WTC11 (cell line): ENCODE measurements at regions not wholly inside any gene's neighbourhood (a gene's known extent, or its start where the extent isn't known, plus 50 kb on each side); places are given as distances from the start of the nearest gene placed in this dataset.

Experiments
- ATAC-seq: fragments of 200-7000 bp; cut with Tn5 transposase; 2 replicates; pipeline ENCODE4 v1.10.0; 2021; ENCODE audit warnings: mild to moderate bottlenecking, moderate library complexity
- CTCF ChIA-PET: fragments of 300-600 bp; sonication (Branson Sonifier 250); formaldehyde crosslinking; loops from one replicate; lab custom pipeline; 2021; ENCODE audit warnings: antibody characterized with exemption; lab: Charles Lee
- POLR2A ChIA-PET: fragments of 350-600 bp; sonication (Branson Sonifier 250); formaldehyde crosslinking; loops from one replicate; lab custom pipeline; 2021; ENCODE audit warnings: antibody characterized with exemption; lab: Charles Lee
- DNase-seq: peaks from one replicate; pipeline ENCODE4 v3.0.0; 2021; ENCODE audit warnings: low spot score
- H3K27ac Mint-ChIP-seq: 2 replicates; pipeline ENCODE4 v1.8.0; 2021; ENCODE audit warnings: mixed read lengths
- H3K27me3 Mint-ChIP-seq: 2 replicates; pipeline ENCODE4 v1.8.0; 2021; ENCODE audit warnings: low read depth, mild to moderate bottlenecking, moderate library complexity, mixed read lengths
- H3K36me3 Mint-ChIP-seq: 2 replicates; pipeline ENCODE4 v1.8.0; 2021; ENCODE audit warnings: mixed read lengths
- H3K4me1 Mint-ChIP-seq: 2 replicates; pipeline ENCODE4 v1.8.0; 2022; ENCODE audit warnings: mixed read lengths
- H3K4me3 Mint-ChIP-seq: 2 replicates; pipeline ENCODE4 v1.8.0; 2021; ENCODE audit warnings: mild to moderate bottlenecking, moderate library complexity, mixed read lengths
- H3K9me3 Mint-ChIP-seq: 2 replicates; pipeline ENCODE4 v1.8.0; 2021; ENCODE audit warnings: mixed read lengths
- AR ChIP-seq: fragments of 250-450 bp; sonication (Bioruptor Pico); IDR thresholded peaks from 2 replicates; pipeline ENCODE4 v1.9.0; 2021; ENCODE audit warnings: mild to moderate bottlenecking
- ATF1 ChIP-seq: sonication (generic); formaldehyde crosslinking; IDR thresholded peaks from 2 replicates; pipeline ENCODE4 v1.8.1; 2023; ENCODE audit warnings: mild to moderate bottlenecking, moderate library complexity, missing genetic modification reagents
- ATF6 ChIP-seq: sonication (generic); formaldehyde crosslinking; IDR thresholded peaks from 2 replicates; pipeline ENCODE4 v1.8.1; 2023; ENCODE audit warnings: mild to moderate bottlenecking, missing genetic modification reagents
- CBFB ChIP-seq: sonication (generic); formaldehyde crosslinking; IDR thresholded peaks from 2 replicates; pipeline ENCODE4 v1.8.1; 2022; ENCODE audit warnings: mild to moderate bottlenecking, low read depth, missing genetic modification reagents
- CREB1 ChIP-seq: sonication (generic); formaldehyde crosslinking; IDR thresholded peaks from 2 replicates; pipeline ENCODE4 v1.8.0; 2023; ENCODE audit warnings: mild to moderate bottlenecking, missing genetic modification reagents
- E2F1 ChIP-seq: sonication (generic); formaldehyde crosslinking; IDR thresholded peaks from 2 replicates; pipeline ENCODE4 v1.8.0; 2022; ENCODE audit warnings: mild to moderate bottlenecking, missing genetic modification reagents
- E2F4 ChIP-seq: sonication (generic); formaldehyde crosslinking; IDR thresholded peaks from 2 replicates; pipeline ENCODE4 v1.8.1; 2022; ENCODE audit warnings: low read depth, mild to moderate bottlenecking, moderate library complexity, missing genetic modification reagents, borderline replicate concordance
- E2F5 ChIP-seq: sonication (generic); formaldehyde crosslinking; IDR thresholded peaks from 2 replicates; pipeline ENCODE4 v1.8.1; 2022; ENCODE audit warnings: mild to moderate bottlenecking, moderate library complexity, missing genetic modification reagents
- HMGA2 ChIP-seq: fragments of 250-450 bp; sonication (Bioruptor Pico); IDR thresholded peaks from 2 replicates; pipeline ENCODE4 v1.4.0; 2021; ENCODE audit warnings: mild to moderate bottlenecking, moderate library complexity
- JAZF1 ChIP-seq: fragments of 250-450 bp; sonication (Bioruptor Pico); IDR thresholded peaks from 2 replicates; pipeline ENCODE4 v1.9.0; 2021; ENCODE audit warnings: moderate library complexity, mild to moderate bottlenecking, inconsistent platforms
- JUN ChIP-seq: sonication (generic); formaldehyde crosslinking; IDR thresholded peaks from 2 replicates; pipeline ENCODE4 v1.8.0; 2023; ENCODE audit warnings: mild to moderate bottlenecking, missing genetic modification reagents
- MAX ChIP-seq: sonication (generic); formaldehyde crosslinking; IDR thresholded peaks from 2 replicates; pipeline ENCODE4 v1.8.0; 2022; ENCODE audit warnings: mild to moderate bottlenecking, missing genetic modification reagents
- NR1H2 ChIP-seq: sonication (generic); formaldehyde crosslinking; IDR thresholded peaks from 2 replicates; pipeline ENCODE4 v1.9.0; 2021; ENCODE audit warnings: mild to moderate bottlenecking, moderate library complexity, missing genetic modification reagents
- NR3C1 ChIP-seq: sonication (generic); formaldehyde crosslinking; conservative IDR thresholded peaks from 2 replicates; pipeline ENCODE4 v1.8.1; 2023; ENCODE audit warnings: low read depth, mild to moderate bottlenecking, missing genetic modification reagents
- OVOL2 ChIP-seq: fragments of 250-450 bp; sonication (Bioruptor Pico); IDR thresholded peaks from 2 replicates; pipeline ENCODE4 v1.9.0; 2021; ENCODE audit warnings: mild to moderate bottlenecking, borderline replicate concordance
- PREB ChIP-seq: sonication (generic); formaldehyde crosslinking; IDR thresholded peaks from 2 replicates; pipeline ENCODE4 v1.8.1; 2022; ENCODE audit warnings: mild to moderate bottlenecking, missing genetic modification reagents, moderate library complexity, borderline replicate concordance
- SMAD4 ChIP-seq: sonication (generic); formaldehyde crosslinking; IDR thresholded peaks from 2 replicates; pipeline ENCODE4 v1.8.0; 2022; ENCODE audit warnings: mild to moderate bottlenecking, missing genetic modification reagents
- SOX15 ChIP-seq: fragments of 250-450 bp; sonication (Bioruptor Pico); IDR thresholded peaks from 2 replicates; pipeline ENCODE4 v1.9.0; 2021; ENCODE audit warnings: mild to moderate bottlenecking
- SP1 ChIP-seq: sonication (generic); formaldehyde crosslinking; conservative IDR thresholded peaks from 2 replicates; pipeline ENCODE4 v1.8.1; 2022; ENCODE audit warnings: missing genetic modification reagents
- TP53 ChIP-seq: sonication (generic); formaldehyde crosslinking; IDR thresholded peaks from 2 replicates; pipeline ENCODE4 v1.8.1; 2023; ENCODE audit warnings: mild to moderate bottlenecking, missing genetic modification reagents
- ZBTB21 ChIP-seq: sonication (generic); formaldehyde crosslinking; IDR thresholded peaks from 2 replicates; pipeline ENCODE4 v1.8.1; 2023; ENCODE audit warnings: mild to moderate bottlenecking, missing genetic modification reagents, borderline replicate concordance
- ZSCAN18 ChIP-seq: fragments of 250-450 bp; sonication (Bioruptor Pico); IDR thresholded peaks from 2 replicates; pipeline ENCODE4 v2.1.2; 2022; ENCODE audit warnings: mild to moderate bottlenecking, moderate library complexity

GRCh38 chr2:181262782-181263181 is 194.4 kb upstream of the ITGA4 start:
- Mint-ChIP-seq H3K9me3 (no peaks in the 10 kb centered on the region), H3K4me1 (peaks cover 22% of the 10 kb centered on the region), H3K4me3 (no peak overlapping the region), H3K27me3 (no peaks in the 10 kb centered on the region), H3K36me3 (no peaks in the 10 kb centered on the region), H3K27ac (no peak overlapping the region)
- POLR2A ChIA-PET: no interaction called here
- TF ChIP-seq ATF6: no peak
- TF ChIP-seq HMGA2: no peak
- no peak for TF ChIP-seq SOX15 (CRISPR knock-in tag)
- TF ChIP-seq NR1H2 (CRISPR knock-in tag): no peak
- no peak for TF ChIP-seq AR (CRISPR knock-in tag)
- TF ChIP-seq E2F1 (CRISPR knock-in tag): no peak
- no peak for TF ChIP-seq NR3C1
- no peak for TF ChIP-seq ZSCAN18 (CRISPR knock-in tag)
- no peak for TF ChIP-seq E2F4 (CRISPR knock-in tag)
- no peak for TF ChIP-seq ZBTB21 (CRISPR knock-in tag)
- no peak for TF ChIP-seq JUN (CRISPR knock-in tag)
- no peak for TF ChIP-seq JAZF1
- TF ChIP-seq ATF1 (CRISPR knock-in tag): no peak
- TF ChIP-seq CBFB: no peak
- TF ChIP-seq CREB1 (CRISPR knock-in tag): no peak
- ATAC-seq (no peak), DNase-seq (no peak)
- CTCF ChIA-PET: no interaction called here

GRCh38 chr2:181264001-181264400 is 193.2 kb upstream of the ITGA4 start:
- Mint-ChIP-seq H3K27me3 (no peaks in the 10 kb centered on the region), H3K27ac (0 out of 2 replicates have a peak overlapping the region, but pooled peaks have one; percentile 4), H3K36me3 (no peaks in the 10 kb centered on the region), H3K9me3 (no peaks in the 10 kb centered on the region), H3K4me3 (no peak overlapping the region), H3K4me1 (peaks cover 22% of the 10 kb centered on the region)
- ATAC-seq (peak; percentile 69), DNase-seq (no peak)
- ChIA-PET CTCF (no interaction called here), POLR2A (no interaction called here)
- TF ChIP-seq SMAD4 (CRISPR knock-in tag) (no peak), SP1 (CRISPR knock-in tag) (no peak), E2F5 (no peak), OVOL2 (no peak), MAX (CRISPR knock-in tag) (no peak), PREB (CRISPR knock-in tag) (no peak), TP53 (no peak), CBFB (no peak)
